K562 (cell line): ENCODE measurements at regions not wholly inside any gene's neighbourhood (a gene's known extent, or its start where the extent isn't known, plus 50 kb on each side); places are given as distances from the start of the nearest gene placed in this dataset.

Experiments used
- ATAC-seq: fragments of 200-7000 bp; cut with Tn5 transposase; 3 replicates; pipeline ENCODE4 v1.9.1; 2020; ENCODE audit warnings: moderate library complexity
- BruUV-seq: library from RNA; stranded (reverse); fragments of 400-500 nt; replicated peaks from 2 replicates; lab custom pipeline; 2021; lab: Mats Ljungman, UMichigan
- CTCF ChIA-PET: fragments of 300-600 bp; formaldehyde crosslinking; extraction: SDS; loops from one replicate; lab custom pipeline; 2021; ENCODE audit warnings: low intra/inter-chr PET ratio; lab: Yijun Ruan, JAX
- POLR2A ChIA-PET: fragments of 300-600, 350-650 bp; sonication (Branson Sonifier 250); formaldehyde crosslinking; extraction: SDS; loops from one replicate; lab custom pipeline; 2021; ENCODE audit warnings: antibody characterized with exemption, inconsistent platforms; lab: Yijun Ruan, JAX
- DNase-seq, 4 experiments: peaks; one replicate each; pipeline versions ENCODE4 v3.0.0 to v3.0.0-alpha.2; 2011 to 2018; ENCODE audit warnings: low spot score in 3 of 4, mixed read lengths in 3 of 4; ENCODE audit errors: extremely low read depth in 1 of 4
- FAIRE-seq: peaks from 2 replicates; lab custom pipeline; 2011; peaks lifted over from hg19 to GRCh38; lab: Jason Lieb, UNC
- H2AFZ ChIP-seq: 2 replicates; pipeline ENCODE4 v1.6.0; 2011; ENCODE audit warnings: low read depth, low read length, control low read depth, inconsistent platforms
- H3K27ac ChIP-seq: fragments of 200-600 bp; 3 replicates; pipeline ENCODE4 v1.8.0; 2011; ENCODE audit warnings: low read depth, mild to moderate bottlenecking, control low read depth, inconsistent platforms, low read length, moderate library complexity, mixed read lengths; ENCODE audit errors: extremely low read depth
- H3K27me3 ChIP-seq, 2 experiments: fragments of 300-600 bp in 1 of 2; 2 replicates in 1 of 2; 3 replicates in 1 of 2; pipeline versions ENCODE4 v1.6.0 to v1.8.0; 2011; ENCODE audit warnings: inconsistent platforms in 2 of 2, low read length in 2 of 2, mild to moderate bottlenecking in 1 of 2, mixed read lengths in 1 of 2, moderate library complexity in 1 of 2; ENCODE audit not compliant: control insufficient read depth in 2 of 2, insufficient read depth in 2 of 2
- H3K36me3 ChIP-seq: fragments of 300-600 bp; 3 replicates; pipeline ENCODE4 v1.8.0; 2011; ENCODE audit warnings: mild to moderate bottlenecking, low read length, inconsistent platforms; ENCODE audit not compliant: control insufficient read depth, insufficient read depth
- H3K4me1 ChIP-seq, 2 experiments: fragments of 200-600 bp in 1 of 2; replicated peaks in 1 of 2; 2 replicates in 1 of 2; 3 replicates in 1 of 2; pipeline versions ENCODE4 v1.5.1 to v1.8.0; 2011; ENCODE audit warnings: inconsistent platforms in 2 of 2, low read length in 2 of 2, mild to moderate bottlenecking in 1 of 2, mixed read lengths in 1 of 2, moderate library complexity in 1 of 2; ENCODE audit not compliant: control insufficient read depth in 2 of 2, insufficient read depth in 2 of 2
- H3K4me2 ChIP-seq: 2 replicates; pipeline ENCODE4 v1.6.1; 2011; ENCODE audit warnings: low read length, control low read depth, inconsistent platforms, mixed read lengths; ENCODE audit not compliant: insufficient read depth
- H3K4me3 ChIP-seq: fragments of 200-600 bp; sonication (generic), shearing (Covaris generic); 2 replicates; pipeline ENCODE4 v1.5.1; 2016; ENCODE audit warnings: control low read depth, inconsistent platforms
- H3K79me2 ChIP-seq: fragments of 200-600 bp; 3 replicates; pipeline ENCODE4 v1.8.0; 2011; ENCODE audit warnings: low read length, inconsistent platforms; ENCODE audit not compliant: control insufficient read depth, insufficient read depth
- H3K9ac ChIP-seq, 2 experiments: 2 replicates each; pipeline versions ENCODE4 v1.6.0 to v1.6.1; 2011; ENCODE audit warnings: low read depth in 2 of 2, low read length in 2 of 2, control low read depth in 1 of 2, inconsistent platforms in 1 of 2, mild to moderate bottlenecking in 1 of 2, mixed read lengths in 1 of 2; ENCODE audit not compliant: insufficient read depth in 1 of 2
- H3K9me1 ChIP-seq: one replicate; pipeline ENCODE4 v1.6.0; 2011; ENCODE audit warnings: inconsistent platforms, mild to moderate bottlenecking, low read length, moderate library complexity; ENCODE audit not compliant: control insufficient read depth, insufficient read depth
- H3K9me3 ChIP-seq: replicated peaks from 2 replicates; pipeline ENCODE4 v1.5.1; 2011; ENCODE audit warnings: low read depth, low read length, inconsistent platforms; ENCODE audit not compliant: control insufficient read depth, insufficient read depth
- H4K20me1 ChIP-seq: replicated peaks from 2 replicates; pipeline ENCODE4 v1.6.1; 2011; ENCODE audit warnings: low read length, inconsistent platforms, mixed read lengths; ENCODE audit not compliant: control insufficient read depth, insufficient read depth
- PPARD ChIP-seq: fragments of 250-450 bp; sonication (Bioruptor Pico); IDR thresholded peaks from 2 replicates; pipeline ENCODE4 v1.8.0; 2022; ENCODE audit warnings: inconsistent platforms, mild to moderate bottlenecking, moderate library complexity
- UBTF ChIP-seq, 2 experiments: IDR thresholded peaks; 2 replicates each; pipeline ENCODE4 v1.6.1; 2012; ENCODE audit warnings: improper control_type of control experiment in 2 of 2, low read depth in 2 of 2, low read length in 2 of 2, borderline replicate concordance in 1 of 2
- ZFP30 ChIP-seq: fragments of 250-450 bp; sonication (Bioruptor Pico); IDR thresholded peaks from 2 replicates; pipeline ENCODE4 v1.8.0; 2022; ENCODE audit warnings: moderate library complexity, mild to moderate bottlenecking, inconsistent platforms, borderline replicate concordance
- ZNF740 ChIP-seq, 3 experiments: fragments of 200-800 bp in 1 of 3; sonication (Bioruptor generic) in 1 of 3; sonication (generic) in 1 of 3; formaldehyde crosslinking in 1 of 3; IDR thresholded peaks; 2 replicates each; pipeline versions ENCODE4 v1.6.1 to v1.8.0; 2016 to 2022; ENCODE audit warnings: mild to moderate bottlenecking in 2 of 3, missing compliant biosample characterization in 2 of 3, missing genetic modification characterization in 2 of 3, missing genetic modification reagents in 1 of 3
- in situ Hi-C: fragments of 300-500 bp; cut with MboI; formaldehyde crosslinking; loops from 4 replicates; pipeline ENCODE4 v1.15.0; 2018; ENCODE audit warnings: inconsistent platforms, mixed read lengths
- intact Hi-C: fragments of 100-400 bp; cut with micrococcal nuclease; formaldehyde crosslinking; loops from 2 replicates; pipeline ENCODE4 v1.14.2; 2022

- ChIA-PET POLR2A (no interaction called here), CTCF (no interaction called here)
- no peak overlapping the region for H3K27ac ChIP-seq
- no peaks in the 10 kb centered on the region for H3K4me1 ChIP-seq
- no peaks in the 10 kb centered on the region for H4K20me1 ChIP-seq
- no TSS peak for BruUV-seq
- H3K9ac ChIP-seq, result no peak overlapping the region
- no peaks in the 10 kb centered on the region for H3K9me3 ChIP-seq
- FAIRE-seq (no peak), DNase-seq (no peak), ATAC-seq (no peak)
- in situ Hi-C loops (no loop called here), intact Hi-C loops (no loop called here)
- no peak overlapping the region for H3K4me3 ChIP-seq
- no peak overlapping the region for H2AFZ ChIP-seq
- H3K36me3 ChIP-seq, result no peaks in the 10 kb centered on the region
- no peak for TF ChIP-seq PPARD (CRISPR knock-in tag)
- no peak for TF ChIP-seq ZFP30 (CRISPR knock-in tag)
- no peak for TF ChIP-seq UBTF (IDR thresholded peaks at IDR 0.05; ENCODE audit: borderline replicate concordance in 1 of 2, low read depth in 2 of 2, low read length in 2 of 2)
- TF ChIP-seq ZNF740 (CRISPR knock-in tag; IDR thresholded peaks at IDR 0.05), result no peak
- no peak for TF ChIP-seq ZNF740 (tag; IDR thresholded peaks at IDR 0.05)
- no peaks in the 10 kb centered on the region for H3K9me1 ChIP-seq
- no peaks in the 10 kb centered on the region for H3K27me3 ChIP-seq
- H3K4me2 ChIP-seq, result no peak overlapping the region
- H3K79me2 ChIP-seq, result no peaks in the 10 kb centered on the region
These were observed 64.0 kb upstream of the SEMA3A start for GRCh38 chr7:84258628-84259027.
